Adipocyte (in vitro differentiated cells): ENCODE measurements at regions not wholly inside any gene's neighbourhood (a gene's known extent, or its start where the extent isn't known, plus 50 kb on each side); places are given as distances from the start of the nearest gene placed in this dataset.
"Not testable (repeated sequence)": the region's sequence is repeated elsewhere in the genome, so short reads cannot be mapped to it uniquely, and the experiment has no call there.

Source experiments
- DNase-seq: peaks from one replicate; pipeline ENCODE4 v3.0.0-alpha.2; 2015; ENCODE audit warnings: low read depth
- H3K27me3 ChIP-seq: replicated peaks from 2 replicates; pipeline ENCODE4 v1.7.0; 2013; ENCODE audit warnings: mild to moderate bottlenecking, low read length, moderate library complexity; ENCODE audit not compliant: control insufficient read depth, insufficient read depth
- H3K36me3 ChIP-seq: 2 replicates; pipeline ENCODE4 v1.7.0; 2013; ENCODE audit warnings: low read length, mild to moderate bottlenecking, moderate library complexity; ENCODE audit not compliant: control insufficient read depth, insufficient read depth, severe bottlenecking
- H3K4me1 ChIP-seq: 2 replicates; pipeline ENCODE4 v1.7.0; 2013; ENCODE audit warnings: mild to moderate bottlenecking, low read length, moderate library complexity; ENCODE audit not compliant: control insufficient read depth, insufficient read depth
- H3K4me3 ChIP-seq: 2 replicates; pipeline ENCODE4 v1.7.0; 2013; ENCODE audit warnings: mild to moderate bottlenecking, low read length, moderate library complexity
- H3K9ac ChIP-seq: 2 replicates; pipeline ENCODE4 v1.7.0; 2013; ENCODE audit warnings: mild to moderate bottlenecking, low read length, moderate library complexity
- H3K9me3 ChIP-seq: 2 replicates; pipeline ENCODE4 v1.7.0; 2013; ENCODE audit warnings: mild to moderate bottlenecking, low read length, moderate library complexity; ENCODE audit not compliant: control insufficient read depth

- H3K36me3 ChIP-seq, DNase-seq, H3K4me1 ChIP-seq, H3K4me3 ChIP-seq, H3K9ac ChIP-seq: not testable (repeated sequence)
- H3K27me3 ChIP-seq: peaks cover 38% of the 10 kb centered on the region
- peaks cover 28% of the 10 kb centered on the region for H3K9me3 ChIP-seq
These were observed 256.0 kb downstream of the RPLP1 start for GRCh38 chr15:69708436-69709122.

GRCh38 chr15:69712991-69713390 lies 260.4 kb downstream of the RPLP1 start:
- Histone ChIP-seq H3K9me3 (peaks cover 23% of the 10 kb centered on the region), H3K4me3 (no peak overlapping the region), H3K36me3 (no peaks in the 10 kb centered on the region), H3K9ac (no peak overlapping the region), H3K4me1 (no peaks in the 10 kb centered on the region), H3K27me3 (peaks cover 57% of the 10 kb centered on the region)
- no peak for DNase-seq

DNA sequence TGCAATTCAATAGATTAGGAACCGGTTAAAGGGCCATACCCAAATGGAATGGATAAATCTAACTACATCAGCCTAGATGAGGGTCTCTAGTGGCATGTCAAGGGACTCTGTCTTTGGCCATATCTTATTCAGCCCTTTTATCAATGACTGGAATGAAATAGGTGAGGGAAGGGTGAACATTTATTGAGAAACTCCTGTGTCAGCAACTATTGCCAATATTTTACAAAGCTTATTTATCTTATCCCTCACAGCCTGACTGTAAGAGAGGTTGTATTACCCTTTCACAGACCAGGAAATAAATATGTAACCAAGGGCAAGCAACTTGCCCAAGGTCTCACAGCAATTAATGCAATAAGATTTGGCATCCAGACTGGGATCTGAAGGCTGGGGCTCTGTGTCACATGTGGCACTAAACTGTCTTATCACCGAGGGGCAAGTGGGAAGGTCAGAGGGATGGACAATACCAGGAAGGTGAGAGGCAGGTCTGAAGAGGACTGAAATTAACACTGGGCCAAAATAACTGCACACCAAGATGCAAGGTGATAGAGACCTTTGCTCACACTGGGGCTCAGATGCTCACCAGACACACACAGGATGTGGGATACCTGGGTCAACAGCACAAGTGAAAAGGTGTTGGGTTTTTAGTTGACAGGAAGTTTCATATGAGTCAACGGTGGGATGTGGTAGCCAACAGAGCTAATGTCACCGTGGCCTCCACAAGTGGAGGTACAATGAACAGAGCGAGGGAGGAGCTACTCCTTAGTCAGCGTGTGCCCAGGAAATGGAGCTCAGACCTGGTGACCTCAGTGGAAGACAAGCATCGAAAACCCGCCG lies 261.3 kb downstream of the RPLP1 start:
- Histone ChIP-seq H3K4me3 (no peak overlapping the region), H3K36me3 (no peaks in the 10 kb centered on the region), H3K27me3 (peaks cover 57% of the 10 kb centered on the region), H3K9me3 (peaks cover 14% of the 10 kb centered on the region), H3K4me1 (no peaks in the 10 kb centered on the region), H3K9ac (no peak overlapping the region)
- DNase-seq: no peak

DNA sequence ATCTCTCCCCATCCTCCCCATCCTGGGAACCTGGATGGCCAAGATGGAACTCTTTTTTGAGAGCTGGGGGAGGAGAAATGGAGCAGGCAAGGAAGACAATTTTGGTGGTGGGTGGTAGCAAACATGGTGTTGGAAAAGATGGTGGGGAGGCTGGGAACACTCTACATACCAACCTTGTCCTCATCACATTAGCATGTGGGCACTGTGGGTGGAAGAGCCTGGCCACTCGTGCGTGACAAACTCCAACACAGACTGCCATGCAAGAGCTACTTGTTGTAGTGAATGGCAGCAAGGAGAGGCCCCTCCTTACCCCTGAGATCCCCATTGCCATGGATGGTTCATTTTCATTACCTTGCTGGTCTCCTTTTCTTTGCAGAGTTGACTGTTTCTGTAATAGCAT lies 262.6 kb downstream of the RPLP1 start:
- Histone ChIP-seq H3K4me1 (no peaks in the 10 kb centered on the region), H3K27me3 (peaks cover 51% of the 10 kb centered on the region), H3K36me3 (no peaks in the 10 kb centered on the region), H3K9ac (no peak overlapping the region), H3K9me3 (peaks cover 2% of the 10 kb centered on the region), H3K4me3 (no peak overlapping the region)
- DNase-seq: no peak

GRCh38 chr15:69718436-69718835 lies 265.8 kb downstream of the RPLP1 start:
- Histone ChIP-seq H3K9me3 (no peaks in the 10 kb centered on the region), H3K27me3 (peaks cover 24% of the 10 kb centered on the region), H3K36me3 (no peaks in the 10 kb centered on the region), H3K4me1 (peaks cover 2% of the 10 kb centered on the region), H3K4me3 (no peak overlapping the region), H3K9ac (no peak overlapping the region)
- no peak for DNase-seq

DNA sequence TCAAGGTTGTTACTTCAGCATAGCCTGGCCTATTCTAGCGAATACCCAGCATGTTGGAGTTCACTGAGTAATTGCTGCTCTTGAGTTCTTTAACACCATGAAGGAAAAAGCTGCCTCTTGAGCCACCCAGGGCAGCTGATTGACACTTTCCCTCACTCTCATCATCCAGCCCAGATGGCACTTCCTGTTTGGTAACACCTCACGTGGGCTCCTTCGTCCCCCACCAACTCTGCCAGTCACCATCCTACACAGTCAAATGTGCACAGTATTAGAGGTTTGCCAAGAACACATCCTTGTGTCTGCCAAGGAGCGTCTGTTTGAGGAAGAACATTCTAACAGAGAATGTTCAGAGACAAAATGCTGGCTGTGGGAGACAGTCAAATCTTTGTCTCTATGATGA lies 266.3 kb downstream of the RPLP1 start:
- Histone ChIP-seq H3K4me3 (no peak overlapping the region), H3K27me3 (peaks cover 22% of the 10 kb centered on the region), H3K4me1 (peaks cover 2% of the 10 kb centered on the region), H3K36me3 (no peaks in the 10 kb centered on the region), H3K9me3 (no peaks in the 10 kb centered on the region), H3K9ac (no peak overlapping the region)
- no peak for DNase-seq

DNA sequence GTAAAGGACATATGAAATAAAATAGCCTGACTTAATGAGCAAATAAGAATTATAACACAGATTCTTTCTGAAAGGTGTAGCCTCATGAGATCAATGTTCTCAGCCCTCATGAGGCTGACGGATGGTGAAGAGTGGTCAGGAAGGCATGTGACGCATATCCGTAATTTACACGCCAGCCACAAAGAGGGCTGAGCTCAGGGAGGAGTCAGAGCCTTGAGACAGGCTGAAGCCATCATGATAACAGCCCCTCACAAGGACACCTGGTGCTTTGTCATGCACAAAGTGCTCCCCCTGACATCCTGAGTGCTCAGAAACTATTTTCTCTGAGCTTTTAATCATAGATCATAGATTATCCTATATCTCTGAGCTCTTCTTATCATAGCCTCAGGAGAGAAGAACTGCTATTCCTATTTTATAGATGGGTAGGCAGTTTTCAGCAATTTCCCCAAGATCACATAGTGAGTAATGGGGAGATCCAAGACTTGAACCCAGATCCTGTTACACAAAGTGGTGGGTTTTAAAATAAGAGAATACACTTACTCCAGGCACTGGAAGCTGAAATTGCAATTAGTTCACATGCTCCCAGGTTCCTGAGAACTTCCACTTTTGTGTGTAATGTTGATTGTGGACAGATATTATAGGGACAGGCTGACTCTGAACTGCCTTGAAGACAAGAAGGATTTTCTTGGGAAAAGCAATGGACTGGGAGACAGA lies 267.1 kb downstream of the RPLP1 start:
- Histone ChIP-seq H3K9me3 (no peaks in the 10 kb centered on the region), H3K36me3 (no peaks in the 10 kb centered on the region), H3K4me1 (peaks cover 2% of the 10 kb centered on the region), H3K4me3 (no peak overlapping the region), H3K27me3 (peaks cover 22% of the 10 kb centered on the region), H3K9ac (no peak overlapping the region)
- DNase-seq: no peak

GRCh38 chr15:69720536-69720935 lies 267.9 kb downstream of the RPLP1 start:
- DNase-seq: no peak
- no peak overlapping the region for H3K9ac ChIP-seq
- no peaks in the 10 kb centered on the region for H3K36me3 ChIP-seq
- no peak overlapping the region for H3K4me3 ChIP-seq
- H3K27me3 ChIP-seq: peaks cover 17% of the 10 kb centered on the region
- no peaks in the 10 kb centered on the region for H3K9me3 ChIP-seq
- H3K4me1 ChIP-seq: peaks cover 2% of the 10 kb centered on the region

GRCh38 chr15:69722924-69723323 lies 270.3 kb downstream of the RPLP1 start:
- H3K4me3 ChIP-seq: no peak overlapping the region
- H3K36me3 ChIP-seq: no peaks in the 10 kb centered on the region
- H3K27me3 ChIP-seq: peaks cover 29% of the 10 kb centered on the region
- no peak for DNase-seq
- no peaks in the 10 kb centered on the region for H3K9me3 ChIP-seq
- no peak overlapping the region for H3K9ac ChIP-seq
- H3K4me1 ChIP-seq: peaks cover 2% of the 10 kb centered on the region

DNA sequence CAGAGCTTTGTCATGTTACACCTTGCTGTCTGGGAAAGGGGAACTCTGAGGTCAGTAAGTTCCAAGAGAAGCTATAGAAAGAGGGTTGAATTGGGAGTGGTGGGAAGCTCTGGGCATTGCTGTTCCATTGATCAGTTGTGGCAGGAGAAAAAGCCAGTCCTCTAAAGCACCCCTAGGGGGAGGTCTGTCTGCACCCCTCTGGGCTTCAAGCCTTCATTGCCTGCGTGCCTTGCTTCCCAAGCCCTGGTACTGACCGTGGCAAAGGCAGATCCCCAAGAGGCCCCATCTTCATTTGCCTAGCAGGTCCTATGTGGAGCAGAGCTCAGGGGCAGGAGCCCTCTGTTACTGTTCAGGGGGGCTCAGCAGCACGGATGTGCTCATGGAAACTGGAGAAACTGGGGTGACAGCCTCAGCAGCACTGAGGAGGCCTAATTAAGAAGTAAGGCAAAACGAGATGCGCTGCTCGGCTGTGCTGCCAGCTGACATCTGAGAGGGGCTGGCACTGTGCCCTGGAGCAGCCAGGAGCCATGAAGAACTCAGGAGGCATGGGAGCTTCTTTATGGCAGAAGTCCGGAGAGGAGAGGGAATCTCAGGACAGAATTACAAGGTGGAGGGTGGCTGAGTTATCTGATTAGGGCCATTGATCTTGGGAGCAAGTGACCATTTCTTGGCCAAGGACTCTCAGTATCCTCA lies 270.9 kb downstream of the RPLP1 start:
- H3K9me3 ChIP-seq: no peaks in the 10 kb centered on the region
- peaks cover 2% of the 10 kb centered on the region for H3K4me1 ChIP-seq
- no peak overlapping the region for H3K9ac ChIP-seq
- H3K27me3 ChIP-seq: peaks cover 29% of the 10 kb centered on the region
- no peaks in the 10 kb centered on the region for H3K36me3 ChIP-seq
- H3K4me3 ChIP-seq: no peak overlapping the region
- DNase-seq: no peak

DNA sequence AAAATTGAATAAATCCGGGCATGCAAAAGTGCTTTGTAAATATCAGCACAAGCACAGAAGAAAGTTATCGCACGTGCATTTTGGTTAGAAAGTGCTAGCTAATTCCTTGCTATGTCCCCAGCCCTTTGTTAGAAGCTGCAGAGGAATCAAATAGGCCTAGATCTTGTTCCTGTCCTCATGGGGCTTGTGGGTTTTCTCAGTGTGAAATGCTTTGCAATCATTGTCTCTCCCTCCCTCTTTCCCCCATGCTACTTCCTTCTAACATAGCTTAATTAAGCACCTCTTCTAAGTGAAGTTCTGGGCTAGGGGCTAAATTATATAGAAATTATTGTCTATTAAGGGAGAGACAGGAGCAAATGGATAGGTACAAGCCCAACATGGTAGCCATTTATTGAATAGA lies 271.7 kb downstream of the RPLP1 start:
- no peak for DNase-seq
- peaks cover 29% of the 10 kb centered on the region for H3K27me3 ChIP-seq
- no peaks in the 10 kb centered on the region for H3K36me3 ChIP-seq
- no peak overlapping the region for H3K4me3 ChIP-seq
- H3K4me1 ChIP-seq: peaks cover 2% of the 10 kb centered on the region
- no peaks in the 10 kb centered on the region for H3K9me3 ChIP-seq
- H3K9ac ChIP-seq: no peak overlapping the region
